Smooth muscle cell of the brain vasculature (primary cell): ENCODE measurements at regions not wholly inside any gene's neighbourhood (a gene's known extent, or its start where the extent isn't known, plus 50 kb on each side); places are given as distances from the start of the nearest gene placed in this dataset.
A peak's percentile ranks its signal among the peaks of the same experiment; 100 is the strongest.

Source experiments
- DNase-seq: peaks from one replicate; pipeline ENCODE4 v3.0.0-alpha.2; 2012; ENCODE audit warnings: low read depth, low spot score

DNA sequence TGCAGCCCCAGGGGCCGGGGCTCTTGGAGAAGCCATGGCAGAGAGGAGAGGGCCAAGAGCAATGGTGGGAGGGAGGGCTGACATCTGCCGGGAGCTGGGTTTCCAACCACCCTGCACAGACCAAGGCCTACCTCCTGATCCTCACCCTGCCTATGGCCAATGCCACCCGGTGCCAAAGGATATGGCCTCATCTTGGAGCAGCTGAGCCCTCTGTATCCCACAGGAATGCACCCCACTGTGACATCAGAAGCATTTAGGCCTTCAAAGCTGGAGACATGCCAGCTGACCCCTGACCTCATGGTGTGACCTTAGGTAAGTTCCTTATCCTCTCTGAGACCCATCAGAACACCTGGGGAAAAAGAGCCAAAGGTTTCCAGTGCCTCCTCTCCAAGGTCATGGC, 113.6 kb upstream of the ZMIZ1 start:
- DNase-seq, result no peak

DNA sequence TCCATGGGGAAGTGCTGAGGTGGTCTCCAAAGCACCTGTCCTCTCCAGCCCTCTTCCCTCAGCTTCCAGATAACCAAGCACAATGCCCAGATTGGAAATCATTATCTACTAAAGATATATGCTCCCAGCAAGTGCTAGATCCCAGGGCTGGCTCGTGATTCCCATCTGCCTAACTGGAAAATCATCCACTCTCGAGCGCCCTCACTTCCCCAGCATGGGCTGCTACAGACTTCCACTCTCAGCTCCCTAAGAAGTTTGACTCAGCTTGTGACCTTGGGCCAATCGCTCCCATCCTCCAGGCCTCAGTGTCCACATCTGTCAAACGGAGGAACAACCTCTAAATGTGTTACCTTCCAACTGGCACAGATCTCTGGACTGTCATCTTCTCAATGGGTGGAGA, 112.4 kb upstream of the ZMIZ1 start:
- DNase-seq, result no peak

- DNase-seq, result peak; percentile 24
Measured at GRCh38 chr10:78957471-78958039, 111.2 kb upstream of the ZMIZ1 start.

- no peak for DNase-seq
Measured at GRCh38 chr10:78959217-78959923, 109.4 kb upstream of the ZMIZ1 start.

- DNase-seq, result no peak
Measured at GRCh38 chr10:78959924-78960285, 108.9 kb upstream of the ZMIZ1 start.

- DNase-seq, result peak; percentile 52
Measured at GRCh38 chr10:78960316-78960800, 108.4 kb upstream of the ZMIZ1 start.

DNA sequence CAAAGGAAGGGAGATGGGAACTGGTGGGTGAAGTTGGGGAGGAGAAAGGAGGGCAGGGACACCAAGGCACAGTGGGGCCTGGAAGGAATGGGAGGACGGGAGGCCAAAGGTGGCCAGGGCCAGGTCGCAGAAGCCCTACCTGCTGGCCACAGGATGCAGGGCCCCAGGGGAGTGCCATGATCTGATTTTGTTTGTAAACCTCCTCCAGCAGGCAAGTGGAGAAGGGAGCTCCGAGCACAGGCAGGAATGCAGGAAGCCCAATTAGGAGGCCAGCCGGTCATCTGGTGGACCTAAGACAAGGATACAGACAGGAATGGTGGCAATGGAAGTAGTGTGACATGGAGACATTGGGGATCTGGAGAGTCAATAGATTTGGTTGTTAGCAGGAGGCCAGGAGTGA, 107.0 kb upstream of the ZMIZ1 start:
- no peak for DNase-seq

DNA sequence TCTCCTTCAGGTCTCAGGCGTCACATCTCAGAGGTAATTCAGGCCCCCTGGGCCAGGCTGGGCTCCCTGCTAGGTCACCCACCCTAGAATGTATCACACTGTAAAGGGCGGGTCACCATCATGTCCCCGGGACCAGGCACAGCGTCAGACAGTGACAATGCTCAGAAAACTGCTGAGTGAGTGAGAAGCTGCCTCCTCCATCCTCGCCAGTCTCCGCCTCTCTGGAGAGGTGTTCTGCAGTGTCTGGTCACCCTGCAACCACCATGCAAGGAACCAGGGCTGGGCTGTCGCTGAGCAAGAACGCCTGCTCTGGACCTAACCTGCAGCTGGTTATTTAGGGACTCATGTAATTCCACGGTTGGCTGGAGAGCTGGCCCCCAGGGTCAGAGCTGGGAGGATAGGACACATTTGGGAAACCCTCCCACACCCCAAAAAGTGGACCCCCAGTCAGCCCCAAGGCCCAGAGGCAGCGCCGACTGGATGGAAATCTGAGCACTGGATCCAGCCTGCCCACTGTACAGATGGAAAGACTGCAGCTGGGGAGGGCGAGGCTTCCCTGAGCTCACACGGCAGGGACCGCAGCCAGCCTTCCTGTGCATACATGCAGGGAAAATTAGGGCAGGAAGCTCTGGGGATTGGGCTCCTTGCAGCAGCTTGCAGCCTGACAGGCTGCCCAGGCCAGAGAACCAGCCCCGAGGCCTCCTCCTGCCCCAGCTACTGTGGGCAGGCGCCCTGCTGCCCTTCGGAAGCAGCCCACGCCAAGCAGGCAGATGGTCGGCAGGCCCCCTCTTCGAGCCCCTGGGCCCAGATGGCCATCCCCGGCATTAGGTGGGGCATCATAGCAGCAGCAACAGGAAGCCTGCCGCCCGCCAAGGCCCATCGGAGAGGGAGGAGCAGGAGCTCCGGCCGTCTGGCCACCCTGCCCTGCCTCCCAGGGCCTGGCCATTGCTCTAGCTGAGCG, 105.4 kb upstream of the ZMIZ1 start:
- no peak for DNase-seq

DNA sequence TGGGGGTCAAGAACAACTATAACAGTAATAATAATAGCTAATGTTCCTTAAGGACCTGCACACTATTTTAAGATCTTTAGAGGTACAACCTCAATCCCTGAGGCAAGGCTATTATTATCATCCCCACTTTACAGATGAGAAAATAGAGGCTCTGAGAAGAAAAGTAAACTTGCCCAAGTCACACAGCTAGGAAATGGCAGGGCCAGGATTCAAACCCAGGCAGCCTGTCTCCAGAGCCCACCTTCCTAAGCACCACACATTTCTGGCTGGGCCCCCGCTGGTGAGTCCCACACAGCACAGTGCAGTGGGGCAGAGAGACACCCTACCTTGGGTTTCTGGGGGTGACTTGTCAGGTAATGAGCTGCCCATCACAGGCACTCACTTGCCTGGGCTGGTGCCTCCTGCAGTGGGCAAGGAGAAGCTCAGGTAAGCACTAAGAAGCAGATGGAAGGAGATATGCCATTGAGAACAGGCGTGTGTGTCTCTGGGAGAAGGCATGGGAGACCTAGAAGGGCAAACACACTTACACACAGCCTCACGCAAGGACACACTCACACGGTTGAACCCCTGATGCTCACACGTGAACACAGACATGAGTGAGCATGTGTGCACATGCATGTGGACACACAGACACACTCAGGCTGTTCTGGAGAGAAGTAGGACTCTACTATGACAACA, 104.4 kb upstream of the ZMIZ1 start:
- no peak for DNase-seq

DNA sequence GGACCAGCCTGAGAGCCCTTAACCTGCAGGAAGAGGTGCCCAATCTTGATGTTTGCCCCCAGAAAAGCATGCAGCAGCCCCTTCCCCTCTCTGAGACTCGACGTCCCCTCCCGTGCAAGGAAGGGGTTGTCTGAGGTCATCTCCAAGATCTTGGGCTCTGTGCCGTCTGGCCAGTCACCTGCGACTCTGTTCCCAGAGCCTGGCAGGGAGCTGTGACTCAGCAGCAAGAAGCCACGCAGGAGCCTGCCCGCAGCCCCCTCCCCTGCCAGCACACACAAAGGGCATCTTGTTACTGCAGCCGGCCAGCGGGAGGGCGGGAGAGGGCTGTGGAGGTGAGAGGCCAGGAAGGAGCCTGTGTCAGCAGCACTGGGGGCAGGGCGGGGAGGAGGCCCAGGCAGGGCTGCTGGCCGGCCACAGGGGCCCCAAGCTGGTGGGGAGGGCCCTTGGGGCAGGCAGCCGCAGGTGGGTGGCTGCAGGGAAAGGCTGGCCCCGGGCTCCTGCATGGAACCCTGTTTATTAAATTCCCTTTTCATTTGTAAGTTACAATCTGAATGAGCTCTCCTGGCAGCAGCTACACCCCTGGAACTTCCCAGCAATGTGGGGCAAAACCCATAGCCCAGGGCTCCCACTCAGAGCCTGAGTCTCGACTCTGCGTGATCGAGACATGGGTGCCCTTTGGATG, 103.7 kb upstream of the ZMIZ1 start:
- DNase-seq, result peak; percentile 28

DNA sequence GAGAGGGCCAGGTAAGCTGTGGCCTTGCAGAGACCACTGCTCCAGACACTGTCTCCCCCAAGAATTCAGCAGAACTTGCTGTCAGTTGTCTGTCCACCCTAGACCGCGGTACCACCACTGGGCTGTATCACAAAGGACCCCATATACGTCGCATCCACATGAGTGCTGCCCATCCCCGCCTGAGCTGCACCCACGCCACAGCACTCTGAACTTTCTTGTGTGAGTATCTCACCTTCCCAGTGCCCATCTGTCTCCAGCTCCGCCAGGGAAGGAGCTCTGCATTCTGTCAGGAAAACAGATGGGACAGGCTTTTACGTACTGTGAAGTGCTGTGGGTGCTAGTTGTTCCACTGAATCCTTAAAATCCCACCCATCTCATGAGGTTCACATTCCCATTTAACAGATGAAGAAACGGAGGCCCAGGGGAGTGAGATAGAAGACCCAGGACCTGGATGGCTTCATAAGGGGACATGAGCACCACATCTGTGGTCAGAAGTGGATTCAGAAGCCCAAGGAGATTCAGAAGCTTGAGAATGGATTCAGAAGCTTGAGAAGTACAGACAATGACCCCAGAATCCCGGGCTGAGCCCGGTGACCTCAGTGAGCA, 102.5 kb upstream of the ZMIZ1 start:
- DNase-seq, result no peak

- DNase-seq, result no peak
Measured at GRCh38 chr10:78966844-78967488, 101.8 kb upstream of the ZMIZ1 start.

- DNase-seq, result no peak
Measured at GRCh38 chr10:78968300-78968942, 100.3 kb upstream of the ZMIZ1 start.

DNA sequence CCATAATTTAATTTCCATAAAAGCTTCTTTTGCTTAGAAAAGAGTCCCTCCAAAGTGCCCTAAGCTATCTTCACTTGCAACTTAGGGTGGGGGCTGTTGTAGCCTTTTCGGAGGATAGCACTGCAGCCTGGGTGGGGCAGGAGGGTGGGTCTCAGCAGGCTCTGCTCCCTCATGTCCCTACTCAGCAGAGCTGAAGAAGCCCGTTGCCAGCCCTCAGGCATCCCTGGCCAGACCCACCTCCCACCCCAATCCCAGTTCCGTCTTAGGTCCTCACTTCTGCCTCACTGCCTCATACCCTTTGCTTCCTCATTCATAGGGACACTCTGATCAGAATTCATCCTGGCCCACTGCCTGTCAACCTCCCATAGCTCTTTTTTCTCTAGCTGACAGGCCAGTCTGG, 99.8 kb upstream of the ZMIZ1 start:
- no peak for DNase-seq

DNA sequence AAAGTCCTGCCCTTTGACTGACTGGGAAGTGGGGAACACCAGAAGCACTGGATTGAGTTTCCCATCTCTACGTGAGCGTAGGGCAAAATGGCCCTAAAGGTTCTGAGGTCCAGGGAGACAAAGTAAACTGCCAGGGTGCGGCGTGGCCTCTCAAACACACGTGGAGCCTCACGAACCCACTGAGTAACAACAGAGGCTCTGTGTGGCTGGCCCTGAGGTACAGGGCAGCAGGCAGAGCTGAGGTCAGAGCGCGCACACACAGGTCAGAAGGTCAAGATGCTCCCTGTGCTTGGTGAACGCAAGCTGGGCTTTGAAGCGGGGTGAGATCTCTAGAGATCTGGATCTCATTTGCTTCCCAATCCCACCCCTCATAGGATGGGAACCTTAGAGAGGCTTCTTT, 99.0 kb upstream of the ZMIZ1 start:
- DNase-seq, result no peak

- DNase-seq, result no peak
Measured at GRCh38 chr10:78970261-78970660, 98.5 kb upstream of the ZMIZ1 start.

GRCh38 chr10:78971094-78971682, 97.6 kb upstream of the ZMIZ1 start:
- DNase-seq, result no peak

DNA sequence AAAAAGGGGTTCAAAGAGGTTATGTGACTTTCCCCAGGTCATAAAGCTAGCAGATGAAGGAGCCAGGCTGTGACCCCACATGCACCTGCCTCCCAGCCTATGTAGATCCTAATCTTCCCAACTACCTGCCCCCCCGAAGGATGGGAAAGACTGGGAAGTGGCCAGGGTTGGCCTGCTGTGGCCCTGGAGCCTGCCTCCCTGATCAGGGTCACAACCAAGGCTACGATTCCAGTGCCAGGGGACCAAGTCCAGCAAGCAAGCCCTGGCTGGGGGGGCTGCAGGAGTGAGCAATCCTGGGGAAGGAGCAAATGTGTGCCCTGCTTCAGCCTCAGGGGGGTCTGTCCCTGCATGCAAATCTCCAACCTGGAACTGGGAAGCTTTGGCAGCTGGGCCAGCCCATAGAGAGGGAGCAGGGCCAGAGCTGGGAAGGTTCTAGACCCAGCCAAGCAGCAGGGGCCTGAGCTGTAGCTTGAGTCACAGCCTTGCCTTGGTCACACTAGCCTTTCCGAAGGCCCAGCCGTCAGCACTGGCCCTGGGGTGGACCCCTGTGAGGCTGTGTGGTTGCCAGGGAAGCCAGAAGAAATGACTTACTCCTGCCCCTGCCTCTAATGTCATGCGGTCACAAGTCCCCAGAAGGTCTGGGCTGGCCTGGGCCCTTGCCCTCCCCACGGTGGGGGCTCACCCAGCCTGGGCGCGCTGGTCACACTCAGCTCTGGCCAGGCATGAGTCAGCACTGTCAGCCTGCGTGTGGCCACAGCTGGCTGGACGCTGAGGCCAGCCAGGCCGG, 96.4 kb upstream of the ZMIZ1 start:
- peak; percentile 77 for DNase-seq
